CD4-positive, alpha-beta T cell treated with Interleukin-4 for 1 hour (primary cell): ENCODE measurements at regions not wholly inside any gene's neighbourhood (a gene's known extent, or its start where the extent isn't known, plus 50 kb on each side); places are given as distances from the start of the nearest gene placed in this dataset.
"Not testable (repeated sequence)": the region's sequence is repeated elsewhere in the genome, so short reads cannot be mapped to it uniquely, and the experiment has no call there.

ENCODE experiments used
- DNase-seq, 2 donors: peaks; one replicate each; pipeline ENCODE4 v3.0.0-alpha.2; 2020 to 2022

- peak in 1 of 2 donors; percentile 7 for DNase-seq
Observed at GRCh38 chr17:64771980-64772844, 110.1 kb upstream of the SMURF2 start.

GRCh38 chr17:64769712-64770111 lies 107.6 kb upstream of the SMURF2 start:
- no peak for DNase-seq

GRCh38 chr17:64767269-64767997 lies 105.3 kb upstream of the SMURF2 start:
- no peak for DNase-seq

- no peak for DNase-seq
Observed at GRCh38 chr17:64765191-64765889, 103.2 kb upstream of the SMURF2 start.

GRCh38 chr17:64750891-64751677 lies 89.0 kb upstream of the SMURF2 start:
- DNase-seq, result no peak

- no peak for DNase-seq
Observed at GRCh38 chr17:64750478-64750877, 88.4 kb upstream of the SMURF2 start.

GRCh38 chr17:64749306-64749705 lies 87.2 kb upstream of the SMURF2 start:
- DNase-seq, result no peak

- no peak for DNase-seq
Observed at GRCh38 chr17:64747938-64748540, 85.9 kb upstream of the SMURF2 start.

- no peak for DNase-seq
Observed at GRCh38 chr17:64742326-64742725, 80.2 kb upstream of the SMURF2 start.

- DNase-seq, result not testable (repeated sequence)
Observed at GRCh38 chr17:64741916-64742315, 79.8 kb upstream of the SMURF2 start.

GRCh38 chr17:64741038-64741641 lies 79.0 kb upstream of the SMURF2 start:
- DNase-seq, result peak in 1 of 2 donors; percentile 21

- DNase-seq, result no peak
Observed at GRCh38 chr17:64739316-64740058, 77.4 kb upstream of the SMURF2 start.

GRCh38 chr17:64736804-64737492 lies 74.8 kb upstream of the SMURF2 start:
- DNase-seq, result peak; percentile 57 to 70

GRCh38 chr17:64732336-64733006 lies 70.4 kb upstream of the SMURF2 start:
- DNase-seq, result no peak

GRCh38 chr17:64730023-64730422 lies 67.9 kb upstream of the SMURF2 start:
- DNase-seq, result not testable (repeated sequence)

- no peak for DNase-seq
Observed at GRCh38 chr17:64729201-64729600, 67.1 kb upstream of the SMURF2 start.

GRCh38 chr17:64728041-64728695 lies 66.1 kb upstream of the SMURF2 start:
- no peak for DNase-seq

- not testable (repeated sequence) for DNase-seq
Observed at GRCh38 chr17:64726025-64726424, 63.9 kb upstream of the SMURF2 start.

- not testable (repeated sequence) for DNase-seq
Observed at GRCh38 chr17:64724246-64724645, 62.1 kb upstream of the SMURF2 start.
